HG03469 (cell line): ENCODE measurements at regions not wholly inside any gene's neighbourhood (a gene's known extent, or its start where the extent isn't known, plus 50 kb on each side); places are given as distances from the start of the nearest gene placed in this dataset.

Experiments
- ATAC-seq: cut with Tn5 transposase; IDR thresholded peaks from one replicate; pipeline ENCODE4 v1.9.1; 2021; ENCODE audit warnings: mild to moderate bottlenecking, moderate library complexity, moderate number of reproducible peaks; ENCODE audit not compliant: unreplicated experiment

- ATAC-seq: no peak
These were observed 86.5 kb downstream of the MTRR start for GRCh38 chr5:7955476-7955875.

GRCh38 chr5:7957329-7957728 lies 88.4 kb downstream of the MTRR start:
- ATAC-seq: no peak

GRCh38 chr5:7960142-7960541 lies 91.2 kb downstream of the MTRR start:
- ATAC-seq: no peak

GRCh38 chr5:7961540-7961939 lies 92.6 kb downstream of the MTRR start:
- no peak for ATAC-seq

- peak; percentile 77 for ATAC-seq
These were observed 101.9 kb downstream of the MTRR start for GRCh38 chr5:7970816-7971215.

- ATAC-seq: no peak
These were observed 107.7 kb downstream of the MTRR start for GRCh38 chr5:7976411-7977190.

GRCh38 chr5:7978114-7978513 lies 109.2 kb downstream of the MTRR start:
- ATAC-seq: no peak

GRCh38 chr5:7978991-7979390 lies 110.0 kb downstream of the MTRR start:
- no peak for ATAC-seq

GRCh38 chr5:7980881-7981280 lies 111.9 kb downstream of the MTRR start:
- ATAC-seq: no peak

- no peak for ATAC-seq
These were observed 114.5 kb downstream of the MTRR start for GRCh38 chr5:7983433-7983832.

GRCh38 chr5:7991125-7991821 lies 122.3 kb downstream of the MTRR start:
- ATAC-seq: no peak

- no peak for ATAC-seq
These were observed 126.8 kb downstream of the MTRR start for GRCh38 chr5:7995688-7996294.

- ATAC-seq: no peak
These were observed 136.5 kb downstream of the MTRR start for GRCh38 chr5:8005416-8005815.

GRCh38 chr5:8012131-8012977 lies 143.4 kb downstream of the MTRR start:
- no peak for ATAC-seq

- ATAC-seq: no peak
These were observed 145.2 kb downstream of the MTRR start for GRCh38 chr5:8013948-8014710.

- ATAC-seq: peak; percentile 59
These were observed 150.8 kb downstream of the MTRR start for GRCh38 chr5:8019719-8020218.

- no peak for ATAC-seq
These were observed 152.0 kb downstream of the MTRR start for GRCh38 chr5:8020861-8021514.

GRCh38 chr5:8028243-8028642 lies 159.3 kb downstream of the MTRR start:
- no peak for ATAC-seq

GRCh38 chr5:8033261-8033660 lies 164.3 kb downstream of the MTRR start:
- ATAC-seq: no peak

- ATAC-seq: no peak
These were observed 165.9 kb downstream of the MTRR start for GRCh38 chr5:8034852-8035251.
